SK-N-SH (cell line): ENCODE measurements at regions not wholly inside any gene's neighbourhood (a gene's known extent, or its start where the extent isn't known, plus 50 kb on each side); places are given as distances from the start of the nearest gene placed in this dataset.

Experiments
- CTCF ChIP-seq: fragments of 200-600 bp; sonication (generic); IDR thresholded peaks from 2 replicates; pipeline ENCODE4 v1.6.1; 2017; ENCODE audit warnings: antibody characterized with exemption, mild to moderate bottlenecking, moderate library complexity
- EP300 ChIP-seq, 2 experiments: IDR thresholded peaks; 2 replicates each; pipeline versions ENCODE4 v1.4.0 to v1.6.1; 2012; ENCODE audit warnings: borderline replicate concordance in 1 of 2, low read depth in 1 of 2, low read length in 1 of 2
- MAX ChIP-seq: IDR thresholded peaks from 2 replicates; pipeline ENCODE4 v1.4.0; 2012; ENCODE audit warnings: low read depth
- RFX5 ChIP-seq: IDR thresholded peaks from 2 replicates; pipeline ENCODE4 v1.6.1; 2012; ENCODE audit warnings: mild to moderate bottlenecking, improper control_type of control experiment, low read length

GRCh38 chr5:3701694-3702093, 106.1 kb downstream of the IRX1 start:
- TF ChIP-seq CTCF (no peak), EP300 (IDR thresholded peaks at IDR 0.05; ENCODE audit: borderline replicate concordance in 1 of 2, low read depth in 1 of 2, low read length in 1 of 2) (no peak), MAX (no peak), RFX5 (no peak)
